ENCODE measurements at regions not wholly inside any gene's neighbourhood (a gene's known extent, or its start where the extent isn't known, plus 50 kb on each side); places are given as distances from the start of the nearest gene placed in this dataset.
"Not testable (repeated sequence)": the region's sequence is repeated elsewhere in the genome, so short reads cannot be mapped to it uniquely, and the experiment has no call there.

DNA sequence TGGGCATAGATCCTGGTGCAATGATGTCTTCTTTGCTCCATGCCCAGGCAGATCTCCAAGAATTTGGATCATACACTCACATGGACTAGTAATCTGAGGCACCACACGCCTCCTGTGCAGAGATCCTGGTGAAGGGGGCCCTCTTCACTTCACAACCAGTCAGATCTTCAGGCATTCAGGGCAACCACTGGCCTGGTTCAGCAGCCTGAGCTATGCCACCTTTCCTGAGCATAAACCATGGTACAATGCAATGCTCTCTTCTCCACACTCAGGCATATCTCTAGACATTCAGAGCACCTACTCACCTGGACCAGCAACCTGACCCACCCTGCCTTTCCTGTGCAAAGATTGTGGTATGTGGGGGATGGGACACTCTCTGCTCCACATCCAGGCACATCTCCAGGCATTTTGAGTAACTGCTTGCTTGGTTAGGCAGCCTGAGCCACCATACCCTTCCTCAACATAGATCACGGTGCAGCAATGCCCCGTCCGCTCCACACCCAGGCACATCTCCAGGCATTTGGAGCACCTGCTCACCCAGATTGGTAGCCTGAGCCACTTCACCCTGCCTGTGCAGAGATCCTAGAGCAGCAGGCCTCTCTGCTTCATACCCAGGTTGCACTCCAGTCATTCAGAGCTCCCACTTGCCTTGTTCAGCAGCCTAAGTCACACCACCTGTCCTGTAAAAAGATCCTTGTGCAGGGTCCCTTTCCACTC lies 532.2 kb upstream of the STEAP1 start:
- no peaks in the 10 kb centered on the region for H3K36me3 ChIP-seq (ENCODE audit: insufficient read depth, low read length)
- peaks cover 12 to 18% (median 17%) of the 10 kb centered on the region in 3 donors for H3K4me1 Mint-ChIP-seq
- H3K27ac ChIP-seq (ENCODE audit: low read depth, low read length): no peak overlapping the region
- peaks cover 6 to 9% (median 8%) of the 10 kb centered on the region in 5 donors for H3K9me3 Mint-ChIP-seq
- no peak overlapping the region for H3K4me3 ChIP-seq (ENCODE audit: low read length)
- DNase-seq: no peak
- H3K4me1 ChIP-seq (ENCODE audit: insufficient read depth, low read length): peaks cover 18% of the 10 kb centered on the region
- POLR2A ChIA-PET: no interaction called here
- no peaks in the 10 kb centered on the region for H3K9me3 ChIP-seq (ENCODE audit: low read length)
- no peaks in the 10 kb centered on the region for H3K27me3 Mint-ChIP-seq
- H3K27ac Mint-ChIP-seq: no peak overlapping the region
- no peaks in the 10 kb centered on the region for H3K27me3 ChIP-seq (ENCODE audit: insufficient read depth, low read length, poor library complexity, severe bottlenecking)
- H3K36me3 Mint-ChIP-seq: no peaks in the 10 kb centered on the region
- CTCF ChIA-PET: no interaction called here
- peak overlapping the region in 2 of 7 donors; percentile 4 to 42 for H3K4me3 Mint-ChIP-seq

DNA sequence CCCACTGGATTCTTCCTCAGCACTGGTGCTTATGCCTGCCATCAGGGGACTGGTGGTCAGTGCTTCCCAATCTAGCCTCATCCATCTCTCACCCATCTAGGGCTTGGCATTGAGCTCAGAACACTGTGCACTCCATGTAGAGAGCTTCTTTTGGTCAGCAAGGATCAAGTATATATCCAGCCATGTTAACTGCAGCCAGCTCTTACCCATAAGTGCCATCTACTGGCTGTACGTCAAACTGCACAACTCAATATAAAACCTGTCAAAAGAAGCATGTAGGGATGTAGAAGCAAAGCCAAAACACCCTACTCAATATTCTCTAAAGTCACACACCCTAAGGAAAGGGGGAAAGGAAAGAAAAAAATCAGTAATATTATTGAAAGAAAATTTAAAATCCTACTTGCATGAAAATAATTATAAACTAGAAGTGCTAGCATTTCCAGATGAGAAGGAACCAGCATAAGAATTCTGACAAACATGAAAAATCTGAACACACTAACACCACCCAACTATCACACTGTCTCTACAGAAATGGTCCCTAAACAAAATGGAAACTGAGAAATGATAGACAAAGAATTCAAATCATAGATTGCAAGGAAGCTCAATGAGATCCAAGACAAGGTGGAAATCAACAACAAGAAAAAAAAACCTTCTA lies 531.1 kb upstream of the STEAP1 start:
- Histone ChIP-seq H3K27me3 (ENCODE audit: insufficient read depth, low read length, poor library complexity, severe bottlenecking) (no peaks in the 10 kb centered on the region), H3K36me3 (ENCODE audit: insufficient read depth, low read length) (no peaks in the 10 kb centered on the region), H3K9me3 (ENCODE audit: low read length) (no peaks in the 10 kb centered on the region), H3K4me1 (ENCODE audit: insufficient read depth, low read length) (peaks cover 18% of the 10 kb centered on the region), H3K4me3 (ENCODE audit: low read length) (no peak overlapping the region), H3K27ac (ENCODE audit: low read depth, low read length) (no peak overlapping the region)
- Mint-ChIP-seq H3K36me3 (no peaks in the 10 kb centered on the region), H3K27me3 (no peaks in the 10 kb centered on the region), H3K9me3 (peaks cover 6 to 9% (median 8%) of the 10 kb centered on the region in 5 donors), H3K4me3 (peak overlapping the region in 1 of 7 donors; percentile 26), H3K27ac (no peak overlapping the region), H3K4me1 (peaks cover 12 to 18% (median 17%) of the 10 kb centered on the region in 3 donors)
- ChIA-PET CTCF (no interaction called here), POLR2A (no interaction called here)
- DNase-seq: peak in 2 of 5 donors; percentile 13 to 45

DNA sequence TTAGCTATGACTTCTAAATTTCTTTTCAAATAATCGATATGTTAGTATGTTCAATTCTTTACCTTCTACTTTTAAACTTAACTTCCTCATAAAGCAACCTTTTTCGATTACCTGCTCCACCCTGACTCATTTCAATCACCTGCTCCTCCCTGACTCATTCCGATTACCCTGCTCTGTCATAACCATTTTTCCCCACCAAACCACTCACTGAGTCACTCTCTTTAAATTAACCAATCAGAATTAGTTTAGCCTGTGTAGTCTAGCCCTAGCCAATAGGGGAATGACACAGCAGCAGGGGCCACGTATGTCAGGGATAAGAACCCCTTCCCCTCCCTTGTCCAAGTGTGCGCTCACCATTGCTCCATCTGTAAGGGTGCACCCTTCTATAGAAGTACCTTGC lies 530.1 kb upstream of the STEAP1 start:
- H3K9me3 ChIP-seq (ENCODE audit: low read length); H3K27me3 ChIP-seq (ENCODE audit: insufficient read depth, low read length, poor library complexity, severe bottlenecking); POLR2A ChIA-PET; H3K27ac ChIP-seq (ENCODE audit: low read depth, low read length); H3K27ac Mint-ChIP-seq; H3K27me3 Mint-ChIP-seq; CTCF ChIA-PET; H3K4me3 ChIP-seq (ENCODE audit: low read length); DNase-seq; H3K4me3 Mint-ChIP-seq; H3K36me3 ChIP-seq (ENCODE audit: insufficient read depth, low read length); H3K36me3 Mint-ChIP-seq: not testable (repeated sequence)
- H3K4me1 Mint-ChIP-seq: peaks cover 12 to 18% (median 17%) of the 10 kb centered on the region in 3 donors
- H3K9me3 Mint-ChIP-seq: peaks cover 7 to 12% (median 8%) of the 10 kb centered on the region in 5 donors
- H3K4me1 ChIP-seq (ENCODE audit: insufficient read depth, low read length): peaks cover 14% of the 10 kb centered on the region

DNA sequence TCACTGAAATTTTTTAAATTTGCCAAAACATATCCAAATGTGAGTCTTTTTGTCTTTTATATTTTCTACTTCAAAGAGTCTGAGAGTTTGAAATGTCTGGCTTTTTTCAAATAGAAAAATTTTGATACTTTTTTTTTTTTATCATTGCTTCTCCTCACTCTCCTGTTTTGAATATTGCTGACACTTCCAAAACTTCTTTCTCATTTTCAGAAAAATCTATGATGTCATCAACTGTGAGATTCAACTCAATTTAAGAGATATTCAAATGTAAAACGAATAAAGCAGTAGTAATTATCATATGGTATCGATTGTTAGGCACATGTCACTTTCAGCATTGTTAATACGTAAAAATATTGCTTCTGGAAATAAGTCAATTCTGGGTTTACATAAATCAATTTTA lies 505.8 kb upstream of the STEAP1 start:
- Histone ChIP-seq H3K9me3 (ENCODE audit: low read length) (no peaks in the 10 kb centered on the region), H3K27me3 (ENCODE audit: insufficient read depth, low read length, poor library complexity, severe bottlenecking) (no peaks in the 10 kb centered on the region), H3K4me1 (ENCODE audit: insufficient read depth, low read length) (no peaks in the 10 kb centered on the region), H3K36me3 (ENCODE audit: insufficient read depth, low read length) (no peaks in the 10 kb centered on the region), H3K27ac (ENCODE audit: low read depth, low read length) (no peak overlapping the region), H3K4me3 (ENCODE audit: low read length) (no peak overlapping the region)
- ChIA-PET CTCF (no interaction called here), POLR2A (no interaction called here)
- Mint-ChIP-seq H3K27me3 (no peaks in the 10 kb centered on the region), H3K4me3 (no peak overlapping the region), H3K36me3 (no peaks in the 10 kb centered on the region), H3K9me3 (peaks cover 0 to 13% (median 3%) of the 10 kb centered on the region in 5 donors), H3K4me1 (no peaks in the 10 kb centered on the region), H3K27ac (no peak overlapping the region)
- DNase-seq: no peak

DNA sequence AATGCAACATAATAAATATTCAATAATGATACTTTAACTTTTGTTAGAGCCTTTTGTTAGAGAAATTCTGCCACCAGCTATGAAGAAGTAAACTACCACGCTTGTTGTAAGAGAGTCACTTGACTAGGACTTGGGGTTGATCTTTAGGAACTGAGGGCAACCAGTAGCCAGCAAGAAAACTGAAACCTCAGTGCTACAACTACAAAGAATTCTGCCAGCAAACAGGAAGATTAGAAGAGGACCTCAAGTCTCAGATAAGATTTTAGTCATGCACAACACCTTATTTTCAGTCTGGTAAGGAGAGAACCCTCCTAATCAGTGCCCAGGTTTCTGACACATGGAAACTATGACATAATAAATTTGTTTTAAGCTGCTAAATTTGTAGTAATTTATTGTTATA lies 498.3 kb upstream of the STEAP1 start:
- ChIA-PET CTCF (no interaction called here), POLR2A (no interaction called here)

DNA sequence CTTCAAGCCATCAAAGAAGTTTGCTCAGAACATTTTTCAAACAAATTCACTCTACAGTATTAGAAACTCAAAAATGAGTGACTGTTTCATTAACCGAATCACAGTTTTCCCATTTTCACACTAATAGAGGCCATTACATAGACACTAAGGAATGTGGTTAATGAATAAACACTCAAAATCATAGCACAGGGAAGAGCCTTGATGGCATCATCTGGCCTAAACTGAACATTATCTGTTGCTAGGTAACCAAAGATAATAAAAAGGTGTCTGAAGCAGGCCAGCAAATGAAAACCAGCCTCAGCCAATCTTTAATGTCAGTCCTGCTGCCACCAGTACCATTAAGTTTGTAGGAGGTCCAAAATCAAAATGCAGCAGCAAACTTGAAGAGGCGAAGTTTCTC lies 492.4 kb upstream of the STEAP1 start:
- ChIA-PET POLR2A (no interaction called here), CTCF (no interaction called here)
- peaks cover 0 to 9% (median 2%) of the 10 kb centered on the region in 5 donors for H3K9me3 Mint-ChIP-seq
- Histone ChIP-seq H3K4me1 (ENCODE audit: insufficient read depth, low read length) (no peaks in the 10 kb centered on the region), H3K4me3 (ENCODE audit: low read length) (no peak overlapping the region), H3K27me3 (ENCODE audit: insufficient read depth, low read length, poor library complexity, severe bottlenecking) (no peaks in the 10 kb centered on the region), H3K9me3 (ENCODE audit: low read length) (no peaks in the 10 kb centered on the region), H3K27ac (ENCODE audit: low read depth, low read length) (no peak overlapping the region), H3K36me3 (ENCODE audit: insufficient read depth, low read length) (no peaks in the 10 kb centered on the region)
- H3K4me1 Mint-ChIP-seq: no peaks in the 10 kb centered on the region
- DNase-seq: no peak
- no peaks in the 10 kb centered on the region for H3K27me3 Mint-ChIP-seq
- H3K27ac Mint-ChIP-seq: no peak overlapping the region
- no peak overlapping the region for H3K4me3 Mint-ChIP-seq
- no peaks in the 10 kb centered on the region for H3K36me3 Mint-ChIP-seq

More for the DNA sequence above, 498.3 kb upstream of the STEAP1 start:
- Mint-ChIP-seq H3K27me3 (peaks cover 0 to 2% of the 10 kb centered on the region in 2 donors), H3K36me3 (no peaks in the 10 kb centered on the region), H3K27ac (no peak overlapping the region), H3K4me1 (no peaks in the 10 kb centered on the region), H3K4me3 (no peak overlapping the region), H3K9me3 (peaks cover 0 to 6% (median 3%) of the 10 kb centered on the region in 5 donors)
- Histone ChIP-seq H3K27me3 (ENCODE audit: insufficient read depth, low read length, poor library complexity, severe bottlenecking) (no peaks in the 10 kb centered on the region), H3K36me3 (ENCODE audit: insufficient read depth, low read length) (no peaks in the 10 kb centered on the region), H3K9me3 (ENCODE audit: low read length) (no peaks in the 10 kb centered on the region), H3K4me1 (ENCODE audit: insufficient read depth, low read length) (no peaks in the 10 kb centered on the region), H3K4me3 (ENCODE audit: low read length) (no peak overlapping the region), H3K27ac (ENCODE audit: low read depth, low read length) (no peak overlapping the region)
- DNase-seq: no peak

DNA sequence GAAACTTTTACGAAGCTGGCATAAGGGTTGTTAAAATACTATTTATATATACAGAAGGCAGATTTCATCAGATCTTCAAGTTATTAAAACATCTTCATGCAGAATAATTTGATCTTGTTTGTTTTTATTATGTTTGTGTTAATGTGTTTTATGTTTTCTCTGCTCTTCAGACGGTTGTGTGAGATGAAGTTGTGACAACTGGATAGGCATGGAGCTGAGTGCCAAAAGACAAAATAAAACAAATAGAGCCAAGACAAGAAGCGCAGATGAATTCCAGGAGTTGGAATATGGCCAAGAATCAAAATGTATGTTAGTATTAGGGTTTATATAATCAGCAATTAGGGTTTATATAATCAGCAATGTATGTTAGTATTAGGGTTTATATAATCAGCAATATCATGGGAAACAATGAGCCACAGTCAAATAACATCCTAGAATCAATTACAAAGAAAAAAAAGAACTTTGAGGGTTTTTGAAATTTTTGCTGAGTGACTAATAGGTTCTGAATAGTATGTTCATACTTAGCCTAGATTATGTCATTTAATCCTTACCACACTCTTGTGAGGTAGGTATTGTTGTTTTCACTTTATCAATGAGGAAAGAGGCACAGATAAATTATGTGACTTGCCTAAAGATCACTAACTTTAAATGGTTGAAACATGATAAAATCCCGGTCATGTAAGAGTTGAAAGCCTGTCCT lies 488.0 kb upstream of the STEAP1 start:
- H3K36me3 Mint-ChIP-seq: peaks cover 0 to 1% (median 0%) of the 10 kb centered on the region in 3 donors

DNA sequence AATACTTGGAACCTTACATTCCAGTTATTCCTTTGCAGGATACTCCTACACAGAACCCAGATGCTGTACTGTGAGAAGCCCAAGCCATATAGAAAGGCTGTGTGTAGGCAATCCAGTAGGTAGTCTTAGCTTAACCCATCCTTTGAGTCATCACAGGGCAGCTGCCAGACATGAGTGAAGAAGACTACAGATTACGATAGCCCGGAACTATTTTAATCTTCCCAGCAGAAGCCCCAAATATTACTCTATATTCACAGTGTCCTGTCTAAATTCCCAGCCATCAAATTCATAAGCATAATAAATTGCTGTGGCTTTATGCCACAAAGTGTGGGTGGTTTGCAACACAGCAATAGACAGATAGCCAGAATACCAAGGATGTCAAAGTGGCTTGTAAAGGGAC lies 474.1 kb upstream of the STEAP1 start:
- CTCF ChIA-PET: no interaction called here
- H3K4me1 Mint-ChIP-seq: no peaks in the 10 kb centered on the region
- Histone ChIP-seq H3K4me1 (ENCODE audit: insufficient read depth, low read length) (no peaks in the 10 kb centered on the region), H3K9me3 (ENCODE audit: low read length) (no peaks in the 10 kb centered on the region), H3K27me3 (ENCODE audit: insufficient read depth, low read length, poor library complexity, severe bottlenecking) (no peaks in the 10 kb centered on the region), H3K4me3 (ENCODE audit: low read length) (no peak overlapping the region), H3K27ac (ENCODE audit: low read depth, low read length) (no peak overlapping the region), H3K36me3 (ENCODE audit: insufficient read depth, low read length) (no peaks in the 10 kb centered on the region)
- no peaks in the 10 kb centered on the region for H3K36me3 Mint-ChIP-seq
- no peak for DNase-seq
- H3K27me3 Mint-ChIP-seq: no peaks in the 10 kb centered on the region
- peaks cover 6 to 18% (median 11%) of the 10 kb centered on the region in 5 donors for H3K9me3 Mint-ChIP-seq
- no peak overlapping the region for H3K27ac Mint-ChIP-seq
- POLR2A ChIA-PET: no interaction called here
- no peak overlapping the region for H3K4me3 Mint-ChIP-seq

More for the DNA sequence above, 488.0 kb upstream of the STEAP1 start:
- Histone ChIP-seq H3K4me3 (ENCODE audit: low read length) (no peak overlapping the region), H3K9me3 (ENCODE audit: low read length) (no peaks in the 10 kb centered on the region), H3K27ac (ENCODE audit: low read depth, low read length) (no peak overlapping the region), H3K27me3 (ENCODE audit: insufficient read depth, low read length, poor library complexity, severe bottlenecking) (no peaks in the 10 kb centered on the region), H3K4me1 (ENCODE audit: insufficient read depth, low read length) (no peaks in the 10 kb centered on the region), H3K36me3 (ENCODE audit: insufficient read depth, low read length) (no peaks in the 10 kb centered on the region)
- no peak overlapping the region for H3K27ac Mint-ChIP-seq
- CTCF ChIA-PET: no interaction called here
- peaks cover 4 to 15% (median 9%) of the 10 kb centered on the region in 5 donors for H3K9me3 Mint-ChIP-seq
- H3K27me3 Mint-ChIP-seq: no peaks in the 10 kb centered on the region
- POLR2A ChIA-PET: no interaction called here
- DNase-seq: no peak
- H3K4me1 Mint-ChIP-seq: no peaks in the 10 kb centered on the region
- no peak overlapping the region for H3K4me3 Mint-ChIP-seq
